Stomach (tissue), 4 donors: ENCODE measurements at regions not wholly inside any gene's neighbourhood (a gene's known extent, or its start where the extent isn't known, plus 50 kb on each side); places are given as distances from the start of the nearest gene placed in this dataset.

Source experiments
- EP300 ChIP-seq: sonication (generic); formaldehyde crosslinking; IDR thresholded peaks from one replicate; pipeline ENCODE4 v1.6.1; 2017; ENCODE audit warnings: antibody characterized with exemption
- POLR2A ChIP-seq, 4 donors: fragments of 450-650 bp; IDR thresholded peaks; one replicate each; pipeline ENCODE4 v1.6.1; 2016; ENCODE audit warnings: antibody characterized with exemption in 4 of 4, control low read depth in 2 of 4, mild to moderate bottlenecking in 1 of 4, moderate library complexity in 1 of 4
- POLR2AphosphoS5 ChIP-seq, 3 donors: sonication (generic); formaldehyde crosslinking; IDR thresholded peaks; one replicate each; pipeline ENCODE4 v1.6.1; 2016; ENCODE audit warnings: antibody characterized with exemption in 3 of 3
- TF ChIP-seq, protein P1 (sequence below), 7 experiments: fragments of 450-650 bp in 4 of 7; fragments of 200-600 bp in 3 of 7; sonication (generic) in 3 of 7; IDR thresholded peaks; one replicate each; pipeline ENCODE4 v1.5.1; 2016 to 2019; ENCODE audit warnings: antibody characterized with exemption in 7 of 7, control low read depth in 2 of 7, mild to moderate bottlenecking in 1 of 7

DNA sequence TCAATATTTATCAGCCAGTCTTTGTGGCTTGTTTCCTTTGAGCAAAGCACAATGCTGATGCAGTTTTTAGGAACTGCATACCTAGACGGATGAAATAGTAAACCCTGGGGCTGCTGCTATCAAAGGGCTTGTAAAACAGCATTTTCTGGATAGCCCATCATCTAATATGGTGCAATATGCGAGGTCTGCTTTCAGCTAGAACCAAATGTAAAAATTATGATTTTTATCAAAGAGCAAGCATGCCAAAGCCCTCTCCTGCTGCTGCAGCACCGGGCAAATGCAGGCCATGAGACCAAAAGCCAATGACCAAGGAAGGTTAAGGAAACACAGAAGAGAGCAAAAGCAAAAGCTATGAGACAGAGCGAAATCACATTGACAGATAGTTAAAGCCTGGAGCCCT lies 1000.4 kb downstream of the MAT2B start:
- TF ChIP-seq, protein P1, sequence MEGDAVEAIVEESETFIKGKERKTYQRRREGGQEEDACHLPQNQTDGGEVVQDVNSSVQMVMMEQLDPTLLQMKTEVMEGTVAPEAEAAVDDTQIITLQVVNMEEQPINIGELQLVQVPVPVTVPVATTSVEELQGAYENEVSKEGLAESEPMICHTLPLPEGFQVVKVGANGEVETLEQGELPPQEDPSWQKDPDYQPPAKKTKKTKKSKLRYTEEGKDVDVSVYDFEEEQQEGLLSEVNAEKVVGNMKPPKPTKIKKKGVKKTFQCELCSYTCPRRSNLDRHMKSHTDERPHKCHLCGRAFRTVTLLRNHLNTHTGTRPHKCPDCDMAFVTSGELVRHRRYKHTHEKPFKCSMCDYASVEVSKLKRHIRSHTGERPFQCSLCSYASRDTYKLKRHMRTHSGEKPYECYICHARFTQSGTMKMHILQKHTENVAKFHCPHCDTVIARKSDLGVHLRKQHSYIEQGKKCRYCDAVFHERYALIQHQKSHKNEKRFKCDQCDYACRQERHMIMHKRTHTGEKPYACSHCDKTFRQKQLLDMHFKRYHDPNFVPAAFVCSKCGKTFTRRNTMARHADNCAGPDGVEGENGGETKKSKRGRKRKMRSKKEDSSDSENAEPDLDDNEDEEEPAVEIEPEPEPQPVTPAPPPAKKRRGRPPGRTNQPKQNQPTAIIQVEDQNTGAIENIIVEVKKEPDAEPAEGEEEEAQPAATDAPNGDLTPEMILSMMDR (IDR thresholded peaks at IDR 0.05), result no peak
- TF ChIP-seq POLR2A (IDR thresholded peaks at IDR 0.05) (no peak), POLR2AphosphoS5 (IDR thresholded peaks at IDR 0.05) (no peak), EP300 (no peak)
